T-cell (primary cell): ENCODE measurements at regions not wholly inside any gene's neighbourhood (a gene's known extent, or its start where the extent isn't known, plus 50 kb on each side); places are given as distances from the start of the nearest gene placed in this dataset.
A peak's percentile ranks its signal among the peaks of the same experiment; 100 is the strongest.

Source experiments
- ATAC-seq, 4 experiments: fragments of 200-7000 bp in 3 of 4; fragments of 150-1000 bp in 1 of 4; cut with Tn5 transposase; replicated peaks in 1 of 4; 1 replicate in 3 of 4; 2 replicates in 1 of 4; pipeline ENCODE4 v1.10.0; 2021; ENCODE audit warnings: moderate library complexity in 3 of 4, mild to moderate bottlenecking in 2 of 4, moderate number of reproducible peaks in 1 of 4
- CTCF ChIA-PET, 2 donors: fragments of 300-600 bp; sonication (Branson Sonifier 250); formaldehyde crosslinking; loops; one replicate each; lab custom pipeline; 2022; ENCODE audit warnings: antibody characterized with exemption in 2 of 2; lab: Charles Lee
- POLR2A ChIA-PET, 2 donors: fragments of 300-600 bp; sonication (Branson Sonifier 250); formaldehyde crosslinking; loops; one replicate each; lab custom pipeline; 2022; ENCODE audit warnings: antibody characterized with exemption in 2 of 2; lab: Charles Lee
- DNase-seq, 35 experiments: peaks; one replicate each; pipeline versions ENCODE4 v3.0.0 to v3.0.0-alpha.2; 2013 to 2023
- H3K27ac ChIP-seq: one replicate; pipeline ENCODE4 v1.5.1; 2013; ENCODE audit warnings: low read length
- H3K27me3 ChIP-seq, 2 experiments: replicated peaks in 1 of 2; 1 replicate in 1 of 2; 2 replicates in 1 of 2; pipeline versions ENCODE4 v1.6.1 to v1.7.0; 2013; ENCODE audit warnings: low read length in 1 of 2, mixed read lengths in 1 of 2; ENCODE audit not compliant: control insufficient read depth in 2 of 2, insufficient read depth in 2 of 2; ENCODE audit errors: extremely low read depth in 1 of 2
- H3K36me3 ChIP-seq, 2 donors: 1 replicate in 1 of 2; 2 replicates in 1 of 2; pipeline versions ENCODE4 v1.6.1 to v1.7.0; 2013; ENCODE audit warnings: low read length in 1 of 2; ENCODE audit not compliant: control insufficient read depth in 2 of 2, insufficient read depth in 1 of 2; ENCODE audit errors: extremely low read depth in 1 of 2
- H3K4me1 ChIP-seq, 2 experiments: 1 replicate in 1 of 2; 2 replicates in 1 of 2; pipeline versions ENCODE4 v1.6.1 to v1.7.0; 2013; ENCODE audit warnings: low read length in 2 of 2, mixed read lengths in 1 of 2; ENCODE audit not compliant: insufficient read depth in 2 of 2, control insufficient read depth in 1 of 2; ENCODE audit errors: extremely low read depth in 1 of 2
- H3K4me3 ChIP-seq, 2 donors: 1 replicate in 1 of 2; 2 replicates in 1 of 2; pipeline versions ENCODE4 v1.5.1 to v1.7.0; 2013; ENCODE audit warnings: mild to moderate bottlenecking in 2 of 2, low read length in 1 of 2, moderate library complexity in 1 of 2; ENCODE audit not compliant: control insufficient read depth in 1 of 2; ENCODE audit errors: extremely low read depth in 1 of 2
- H3K9me3 ChIP-seq: 2 replicates; pipeline ENCODE4 v1.7.0; 2013
- H3K27ac Mint-ChIP-seq, 2 donors: one replicate each; pipeline ENCODE4 v1.8.0; 2020 to 2021; ENCODE audit warnings: mild to moderate bottlenecking in 2 of 2, mixed read lengths in 2 of 2
- H3K27me3 Mint-ChIP-seq, 2 donors: one replicate each; pipeline ENCODE4 v1.8.0; 2021 to 2022; ENCODE audit warnings: mixed read lengths in 2 of 2
- H3K36me3 Mint-ChIP-seq: one replicate; pipeline ENCODE4 v1.8.0; 2021; ENCODE audit warnings: mixed read lengths
- H3K4me1 Mint-ChIP-seq, 3 donors: one replicate each; pipeline ENCODE4 v1.8.0; 2020 to 2022; ENCODE audit warnings: mixed read lengths in 3 of 3, mild to moderate bottlenecking in 1 of 3
- H3K4me3 Mint-ChIP-seq, 3 donors: one replicate each; pipeline ENCODE4 v1.8.0; 2020 to 2022; ENCODE audit warnings: mild to moderate bottlenecking in 3 of 3, mixed read lengths in 3 of 3, moderate library complexity in 3 of 3
- H3K9me3 Mint-ChIP-seq, 3 donors: one replicate each; pipeline ENCODE4 v1.8.0; 2020 to 2022; ENCODE audit warnings: mixed read lengths in 3 of 3
- WGBS: methylation state at CpG from one replicate; pipeline ENCODE4 v1.1.5; 2013; ENCODE audit warnings: missing lambda C conversion rate; ENCODE audit not compliant: insufficient coverage; 5-methylcytosine and 5-hydroxymethylcytosine counted together

DNA sequence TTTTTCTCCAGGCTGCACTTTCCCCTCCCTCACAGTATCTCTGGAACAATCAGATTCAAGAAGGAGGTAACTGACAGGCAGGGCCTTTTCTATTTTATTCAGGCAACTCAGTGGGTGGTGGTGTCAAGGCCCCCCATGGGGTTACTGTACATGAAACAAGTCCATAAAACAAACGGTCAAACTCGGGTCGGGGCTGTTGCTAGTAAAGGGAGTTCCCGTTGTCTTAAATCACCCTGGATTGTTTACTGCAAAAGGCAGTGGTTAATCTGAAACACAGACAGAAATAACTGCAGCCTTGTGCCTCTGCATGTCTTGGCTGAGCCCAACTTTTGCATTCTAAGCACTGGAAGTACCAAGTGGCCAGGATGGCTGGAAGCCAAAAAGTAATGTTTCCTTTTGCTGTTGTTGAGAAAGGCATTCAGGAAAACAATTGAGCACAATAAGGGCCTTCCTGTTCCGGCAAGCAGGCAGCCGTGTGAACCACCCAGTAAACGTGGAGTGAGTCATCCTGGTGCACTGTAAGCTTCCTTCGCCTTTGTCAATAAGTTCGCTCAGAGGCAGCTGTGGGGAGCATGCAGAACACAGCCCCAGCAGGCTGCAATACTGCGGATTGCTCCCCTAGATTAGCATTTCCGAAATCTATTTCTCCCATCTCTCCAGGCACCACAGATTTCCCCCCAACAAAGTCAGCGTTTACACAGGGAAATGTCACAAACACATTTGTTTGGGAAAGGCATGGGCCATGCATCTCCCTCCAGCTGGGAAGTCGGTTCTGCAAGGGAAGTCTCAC lies 149.6 kb downstream of the IRS1 start:
- DNase-seq (peak in 28 of 35 experiments; percentile 5 to 59 (median 16)), ATAC-seq (peak; percentile 95 to 100 (median 98))
- peak overlapping the region in 2 of 3 donors; percentile 11 to 71 for H3K4me3 Mint-ChIP-seq
- H3K36me3 ChIP-seq: no peaks in the 10 kb centered on the region
- H3K4me1 Mint-ChIP-seq: peaks cover 31 to 46% (median 37%) of the 10 kb centered on the region in 3 donors
- H3K27ac ChIP-seq: peak overlapping the region; percentile 52
- peaks cover 7% of the 10 kb centered on the region for H3K36me3 Mint-ChIP-seq
- WGBS: 18% methylated on average over 12 of the region's 13 CpGs
- CTCF ChIA-PET: interaction anchor here in 1 of 2 donors (0.5 kb wide), 1 partner anchor 40 kb away, joined by 3 read pairs; no protein-coding TSS in a partner anchor
- peak overlapping the region; percentile 90 for H3K27ac Mint-ChIP-seq
- H3K4me1 ChIP-seq: peaks cover 2 to 12% of the 10 kb centered on the region in 2 experiments
- H3K27me3 ChIP-seq: no peaks in the 10 kb centered on the region
- peaks cover 3 to 8% (median 7%) of the 10 kb centered on the region in 3 donors for H3K9me3 Mint-ChIP-seq
- H3K27me3 Mint-ChIP-seq: peaks cover 0 to 1% of the 10 kb centered on the region in 2 donors
- no peak overlapping the region for H3K4me3 ChIP-seq
- POLR2A ChIA-PET: interaction anchor here in 1 of 2 donors (0.5 kb wide), 1 partner anchor 9 kb away, joined by 3 read pairs; no protein-coding TSS in a partner anchor
- no peaks in the 10 kb centered on the region for H3K9me3 ChIP-seq

DNA sequence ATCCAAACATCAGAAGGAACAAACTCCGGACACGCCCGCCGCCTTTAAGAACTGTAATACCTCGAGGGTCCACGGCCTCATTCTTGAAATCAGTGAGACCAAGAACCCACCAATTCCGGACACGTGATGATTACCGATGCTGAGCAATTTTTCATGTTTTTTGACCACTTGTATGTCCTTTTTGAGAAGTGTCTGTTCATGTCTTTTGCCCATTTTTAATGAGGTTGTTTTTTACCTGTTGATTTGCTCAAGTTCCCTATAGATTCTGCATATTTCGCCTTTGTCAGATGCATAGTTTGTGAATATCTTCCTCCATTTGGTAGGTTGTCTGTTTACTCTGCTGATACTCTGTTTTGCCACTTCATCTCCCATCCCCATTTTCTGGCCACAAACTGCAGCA lies 150.4 kb downstream of the IRS1 start:
- DNase-seq: no peak
- Mint-ChIP-seq H3K4me3 (peak overlapping the region in 1 of 3 donors; percentile 71), H3K27me3 (peaks cover 0 to 1% of the 10 kb centered on the region in 2 donors), H3K9me3 (peaks cover 3 to 8% (median 7%) of the 10 kb centered on the region in 3 donors), H3K36me3 (peaks cover 7% of the 10 kb centered on the region), H3K27ac (peak overlapping the region; percentile 90), H3K4me1 (peaks cover 31 to 46% (median 37%) of the 10 kb centered on the region in 3 donors)
- Histone ChIP-seq H3K27me3 (no peaks in the 10 kb centered on the region), H3K4me1 (peaks cover 2 to 12% of the 10 kb centered on the region in 2 experiments), H3K36me3 (no peaks in the 10 kb centered on the region), H3K27ac (no peak overlapping the region), H3K9me3 (no peaks in the 10 kb centered on the region), H3K4me3 (no peak overlapping the region)
- ATAC-seq: no peak
- CTCF ChIA-PET: no interaction called here
- POLR2A ChIA-PET: no interaction called here
- 97% methylated on average over 9 of the region's 10 CpGs for WGBS

DNA sequence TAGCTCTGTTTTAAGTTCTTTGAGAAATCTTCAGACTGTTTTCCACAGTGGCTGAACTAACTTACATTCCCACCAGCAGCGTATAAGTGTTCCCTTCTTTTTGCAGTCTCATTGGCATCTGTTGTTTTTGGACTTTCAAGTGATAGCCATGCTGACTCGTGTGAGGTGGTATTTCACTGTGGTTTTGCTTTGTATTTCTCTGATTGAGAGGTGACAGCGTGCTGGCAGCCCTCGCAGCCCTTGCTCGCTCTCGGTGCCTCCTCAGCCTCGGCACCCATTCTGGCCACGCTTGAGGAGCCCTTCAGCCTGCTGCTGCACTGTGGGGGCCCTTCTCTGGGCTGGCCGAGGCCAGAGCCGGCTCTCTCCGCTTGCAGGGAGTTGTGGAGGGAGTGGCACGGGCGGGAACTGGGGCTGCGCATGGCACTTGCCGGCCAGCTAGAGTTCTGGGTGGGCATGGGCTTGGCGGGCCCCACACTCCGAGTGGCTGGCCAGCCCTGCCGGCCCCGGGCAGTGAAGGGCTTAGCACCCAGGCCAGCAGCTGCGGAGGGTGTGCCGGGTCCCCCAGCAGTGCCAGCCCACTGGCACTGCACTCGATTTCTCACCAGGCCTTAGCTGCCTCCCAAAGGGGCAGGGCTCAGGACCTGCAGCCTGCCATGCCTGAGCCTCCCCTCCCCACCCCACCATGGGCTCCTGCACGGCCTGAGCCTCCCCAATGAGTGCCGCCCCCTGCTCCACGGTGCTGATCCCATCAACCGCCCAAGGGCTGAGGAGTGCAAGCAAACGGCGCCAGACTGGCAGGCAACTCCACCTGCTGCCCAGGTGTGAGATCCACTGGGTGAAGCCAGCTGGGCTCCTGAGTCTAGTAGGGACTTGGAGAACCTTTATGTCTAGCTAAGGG lies 151.8 kb downstream of the IRS1 start:
- peaks cover 7% of the 10 kb centered on the region for H3K36me3 Mint-ChIP-seq
- Histone ChIP-seq H3K4me1 (peaks cover 2 to 12% of the 10 kb centered on the region in 2 experiments), H3K27me3 (no peaks in the 10 kb centered on the region), H3K4me3 (no peak overlapping the region), H3K9me3 (no peaks in the 10 kb centered on the region), H3K36me3 (no peaks in the 10 kb centered on the region), H3K27ac (no peak overlapping the region)
- 84% methylated on average over 20 of the region's 28 CpGs for WGBS
- H3K27ac Mint-ChIP-seq: no peak overlapping the region
- no peak for DNase-seq
- H3K4me3 Mint-ChIP-seq: no peak overlapping the region
- peaks cover 0 to 1% of the 10 kb centered on the region in 2 donors for H3K27me3 Mint-ChIP-seq
- H3K9me3 Mint-ChIP-seq: peaks cover 3 to 8% (median 7%) of the 10 kb centered on the region in 3 donors
- ChIA-PET POLR2A (no interaction called here), CTCF (no interaction called here)
- no peak for ATAC-seq
- H3K4me1 Mint-ChIP-seq: peaks cover 31 to 39% (median 37%) of the 10 kb centered on the region in 3 donors

DNA sequence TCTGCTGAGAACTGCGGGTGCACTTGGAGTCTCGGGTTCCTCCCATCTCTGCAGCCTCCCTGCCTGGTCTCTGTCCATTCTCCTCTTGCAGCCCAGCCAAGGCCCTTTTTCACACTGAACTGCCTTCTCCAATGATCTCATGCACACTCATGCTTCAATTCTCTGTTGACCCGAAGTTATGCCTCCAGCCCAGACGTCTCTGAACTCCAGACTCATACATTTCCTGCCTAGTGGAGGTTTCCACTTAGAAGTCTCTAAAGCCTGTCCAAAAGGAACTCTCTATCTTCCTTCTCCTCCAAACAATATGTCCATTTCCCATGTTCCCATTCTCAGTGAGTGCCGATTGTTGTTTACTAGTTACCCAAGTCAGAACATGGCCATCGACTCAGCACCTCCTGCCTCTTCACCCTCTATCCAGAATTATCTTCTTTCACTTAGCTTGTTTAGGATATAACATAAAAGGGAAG lies 155.2 kb downstream of the IRS1 start:
- H3K9me3 Mint-ChIP-seq: peaks cover 2 to 17% (median 13%) of the 10 kb centered on the region in 3 donors
- DNase-seq (no peak), ATAC-seq (no peak)
- WGBS: 58% methylated on average over 4 of the region's 6 CpGs
- no peaks in the 10 kb centered on the region for H3K27me3 Mint-ChIP-seq
- H3K4me1 Mint-ChIP-seq: peaks cover under 1 to 6% (median 4%) of the 10 kb centered on the region in 3 donors
- POLR2A ChIA-PET: no interaction called here
- Histone ChIP-seq H3K27ac (no peak overlapping the region), H3K4me1 (peaks cover 0 to under 1% of the 10 kb centered on the region in 2 experiments), H3K9me3 (no peaks in the 10 kb centered on the region), H3K4me3 (no peak overlapping the region), H3K27me3 (peaks cover 0 to 3% of the 10 kb centered on the region in 2 experiments), H3K36me3 (no peaks in the 10 kb centered on the region)
- CTCF ChIA-PET: no interaction called here
- no peak overlapping the region for H3K27ac Mint-ChIP-seq
- peaks cover 6% of the 10 kb centered on the region for H3K36me3 Mint-ChIP-seq
- no peak overlapping the region for H3K4me3 Mint-ChIP-seq

DNA sequence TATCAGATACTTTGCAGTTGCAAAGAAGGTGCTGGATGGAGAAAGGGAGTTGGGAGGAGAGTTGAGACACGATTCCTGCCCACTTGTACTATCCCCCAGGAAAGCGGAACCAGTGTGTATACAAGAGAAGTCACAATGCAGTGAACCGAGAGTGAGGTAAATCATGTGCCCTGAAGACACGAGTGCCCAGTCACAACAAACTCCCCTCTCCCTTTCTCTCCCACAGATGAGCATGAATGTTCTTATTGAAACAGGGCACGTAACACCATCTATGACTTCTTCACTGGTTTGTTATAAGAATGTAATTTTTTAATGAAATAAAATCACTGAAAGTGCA lies 155.7 kb downstream of the IRS1 start:
- no peak for DNase-seq
- CTCF ChIA-PET: no interaction called here
- no peak overlapping the region for H3K27ac Mint-ChIP-seq
- no CpG with 5 or more reads among the region's 5 CpGs for WGBS
- no peak overlapping the region for H3K27ac ChIP-seq
- H3K9me3 ChIP-seq: no peaks in the 10 kb centered on the region
- no peaks in the 10 kb centered on the region for H3K4me1 ChIP-seq
- no peak for ATAC-seq
- no peaks in the 10 kb centered on the region for H3K27me3 Mint-ChIP-seq
- POLR2A ChIA-PET: no interaction called here
- no peak overlapping the region for H3K4me3 Mint-ChIP-seq
- H3K27me3 ChIP-seq: peaks cover 0 to 3% of the 10 kb centered on the region in 2 experiments
- H3K4me3 ChIP-seq: no peak overlapping the region
- H3K36me3 ChIP-seq: no peaks in the 10 kb centered on the region
- peaks cover 0 to 12% (median 8%) of the 10 kb centered on the region in 3 donors for H3K9me3 Mint-ChIP-seq
- peaks cover 0 to under 1% (median under 1%) of the 10 kb centered on the region in 3 donors for H3K4me1 Mint-ChIP-seq
- H3K36me3 Mint-ChIP-seq: peaks cover under 1% of the 10 kb centered on the region
